ENCODE measurements at regions not wholly inside any gene's neighbourhood (a gene's known extent, or its start where the extent isn't known, plus 50 kb on each side); places are given as distances from the start of the nearest gene placed in this dataset.

DNA sequence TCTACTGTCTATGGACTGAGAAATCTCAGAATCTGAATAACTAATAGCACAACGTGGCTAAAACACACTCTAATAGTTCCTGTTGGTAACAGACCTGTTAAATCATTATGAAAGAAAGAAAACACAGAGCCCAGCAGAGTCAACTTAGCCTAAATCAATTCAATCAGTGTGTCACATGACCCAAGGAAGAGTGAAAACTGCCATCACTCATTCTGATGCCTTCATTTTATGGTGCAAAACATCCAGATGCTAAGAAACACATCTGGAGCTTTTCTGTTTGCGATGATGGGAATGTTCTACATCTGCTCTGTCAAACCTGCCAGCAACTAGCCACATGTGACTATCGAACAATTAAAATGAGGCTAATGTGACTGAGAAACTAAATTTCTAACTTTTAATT, 295.7 kb upstream of the TRIB2 start:
- TF ChIP-seq, protein P1, sequence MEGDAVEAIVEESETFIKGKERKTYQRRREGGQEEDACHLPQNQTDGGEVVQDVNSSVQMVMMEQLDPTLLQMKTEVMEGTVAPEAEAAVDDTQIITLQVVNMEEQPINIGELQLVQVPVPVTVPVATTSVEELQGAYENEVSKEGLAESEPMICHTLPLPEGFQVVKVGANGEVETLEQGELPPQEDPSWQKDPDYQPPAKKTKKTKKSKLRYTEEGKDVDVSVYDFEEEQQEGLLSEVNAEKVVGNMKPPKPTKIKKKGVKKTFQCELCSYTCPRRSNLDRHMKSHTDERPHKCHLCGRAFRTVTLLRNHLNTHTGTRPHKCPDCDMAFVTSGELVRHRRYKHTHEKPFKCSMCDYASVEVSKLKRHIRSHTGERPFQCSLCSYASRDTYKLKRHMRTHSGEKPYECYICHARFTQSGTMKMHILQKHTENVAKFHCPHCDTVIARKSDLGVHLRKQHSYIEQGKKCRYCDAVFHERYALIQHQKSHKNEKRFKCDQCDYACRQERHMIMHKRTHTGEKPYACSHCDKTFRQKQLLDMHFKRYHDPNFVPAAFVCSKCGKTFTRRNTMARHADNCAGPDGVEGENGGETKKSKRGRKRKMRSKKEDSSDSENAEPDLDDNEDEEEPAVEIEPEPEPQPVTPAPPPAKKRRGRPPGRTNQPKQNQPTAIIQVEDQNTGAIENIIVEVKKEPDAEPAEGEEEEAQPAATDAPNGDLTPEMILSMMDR (IDR thresholded peaks at IDR 0.05): no peak
- no peak for TF ChIP-seq POLR2A (IDR thresholded peaks at IDR 0.05)
